GM19238 (cell line): ENCODE measurements at regions not wholly inside any gene's neighbourhood (a gene's known extent, or its start where the extent isn't known, plus 50 kb on each side); places are given as distances from the start of the nearest gene placed in this dataset.

Experiments used
- DNase-seq: peaks from one replicate; pipeline ENCODE4 v3.0.0; 2011; ENCODE audit warnings: low spot score; ENCODE audit not compliant: insufficient read length

- no peak for DNase-seq
Observed at GRCh38 chr12:87112571-87113345, 856.6 kb upstream of the MGAT4C start.

- no peak for DNase-seq
Observed at GRCh38 chr12:87107766-87108165, 851.6 kb upstream of the MGAT4C start.

- no peak for DNase-seq
Observed at GRCh38 chr12:87107270-87107669, 851.1 kb upstream of the MGAT4C start.

- DNase-seq = no peak
Observed at GRCh38 chr12:87096082-87096585, 839.9 kb upstream of the MGAT4C start.

GRCh38 chr12:87094356-87094755 lies 838.2 kb upstream of the MGAT4C start:
- no peak for DNase-seq

GRCh38 chr12:87092421-87092820 lies 836.2 kb upstream of the MGAT4C start:
- DNase-seq = no peak

GRCh38 chr12:87086118-87086891 lies 830.1 kb upstream of the MGAT4C start:
- DNase-seq = no peak

- no peak for DNase-seq
Observed at GRCh38 chr12:87085286-87085685, 829.1 kb upstream of the MGAT4C start.

GRCh38 chr12:87082756-87083155 lies 826.6 kb upstream of the MGAT4C start:
- no peak for DNase-seq

- no peak for DNase-seq
Observed at GRCh38 chr12:87074781-87075180, 818.6 kb upstream of the MGAT4C start.

GRCh38 chr12:87066326-87066725 lies 810.1 kb upstream of the MGAT4C start:
- no peak for DNase-seq

GRCh38 chr12:87059231-87059630 lies 803.0 kb upstream of the MGAT4C start:
- DNase-seq = no peak

GRCh38 chr12:87054226-87054625 lies 798.0 kb upstream of the MGAT4C start:
- no peak for DNase-seq

- DNase-seq = no peak
Observed at GRCh38 chr12:87051621-87052020, 795.4 kb upstream of the MGAT4C start.

GRCh38 chr12:87047691-87048090 lies 791.5 kb upstream of the MGAT4C start:
- no peak for DNase-seq

GRCh38 chr12:87039536-87039935 lies 783.3 kb upstream of the MGAT4C start:
- no peak for DNase-seq

- no peak for DNase-seq
Observed at GRCh38 chr12:87038098-87038497, 781.9 kb upstream of the MGAT4C start.

GRCh38 chr12:87025976-87026375 lies 769.8 kb upstream of the MGAT4C start:
- no peak for DNase-seq

- no peak for DNase-seq
Observed at GRCh38 chr12:87021400-87021799, 765.2 kb upstream of the MGAT4C start.

- no peak for DNase-seq
Observed at GRCh38 chr12:87020071-87020470, 763.9 kb upstream of the MGAT4C start.

GRCh38 chr12:87015352-87015751 lies 759.2 kb upstream of the MGAT4C start:
- DNase-seq = no peak

GRCh38 chr12:87008785-87009384 lies 752.7 kb upstream of the MGAT4C start:
- no peak for DNase-seq
